ENCODE measurements at regions not wholly inside any gene's neighbourhood (a gene's known extent, or its start where the extent isn't known, plus 50 kb on each side); places are given as distances from the start of the nearest gene placed in this dataset.

DNA sequence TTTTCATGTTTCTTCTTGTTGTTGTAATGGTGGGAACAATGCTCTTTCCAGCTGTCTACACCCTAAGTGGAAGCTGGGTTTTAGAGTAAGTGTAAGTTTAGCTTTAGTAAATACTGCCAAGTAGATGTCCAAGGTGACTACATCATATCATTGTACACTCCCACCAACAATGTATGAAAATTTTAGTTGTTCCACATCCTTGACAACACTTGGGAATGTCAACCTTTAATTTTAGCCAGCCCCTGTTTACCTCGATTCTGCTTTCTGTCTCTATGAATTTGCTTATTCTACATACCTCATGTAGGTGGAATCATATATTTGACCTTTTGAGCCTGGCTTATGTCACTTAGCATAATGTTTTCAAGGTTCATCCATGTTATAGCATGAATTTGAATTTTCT lies 93.0 kb downstream of the MTPAP start:
- TF ChIP-seq, protein P1, sequence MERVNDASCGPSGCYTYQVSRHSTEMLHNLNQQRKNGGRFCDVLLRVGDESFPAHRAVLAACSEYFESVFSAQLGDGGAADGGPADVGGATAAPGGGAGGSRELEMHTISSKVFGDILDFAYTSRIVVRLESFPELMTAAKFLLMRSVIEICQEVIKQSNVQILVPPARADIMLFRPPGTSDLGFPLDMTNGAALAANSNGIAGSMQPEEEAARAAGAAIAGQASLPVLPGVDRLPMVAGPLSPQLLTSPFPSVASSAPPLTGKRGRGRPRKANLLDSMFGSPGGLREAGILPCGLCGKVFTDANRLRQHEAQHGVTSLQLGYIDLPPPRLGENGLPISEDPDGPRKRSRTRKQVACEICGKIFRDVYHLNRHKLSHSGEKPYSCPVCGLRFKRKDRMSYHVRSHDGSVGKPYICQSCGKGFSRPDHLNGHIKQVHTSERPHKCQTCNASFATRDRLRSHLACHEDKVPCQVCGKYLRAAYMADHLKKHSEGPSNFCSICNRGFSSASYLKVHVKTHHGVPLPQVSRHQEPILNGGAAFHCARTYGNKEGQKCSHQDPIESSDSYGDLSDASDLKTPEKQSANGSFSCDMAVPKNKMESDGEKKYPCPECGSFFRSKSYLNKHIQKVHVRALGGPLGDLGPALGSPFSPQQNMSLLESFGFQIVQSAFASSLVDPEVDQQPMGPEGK (CRISPR knock-in tag; IDR thresholded peaks at IDR 0.05; ENCODE audit: borderline replicate concordance), result no peak
- TF ChIP-seq RARB (CRISPR knock-in tag; IDR thresholded peaks at IDR 0.05), result no peak
- no peak for TF ChIP-seq ZC3H10 (CRISPR knock-in tag; IDR thresholded peaks at IDR 0.05)
- no peak for TF ChIP-seq CSDC2 (CRISPR knock-in tag; IDR thresholded peaks at IDR 0.05)
- TF ChIP-seq, protein P2, sequence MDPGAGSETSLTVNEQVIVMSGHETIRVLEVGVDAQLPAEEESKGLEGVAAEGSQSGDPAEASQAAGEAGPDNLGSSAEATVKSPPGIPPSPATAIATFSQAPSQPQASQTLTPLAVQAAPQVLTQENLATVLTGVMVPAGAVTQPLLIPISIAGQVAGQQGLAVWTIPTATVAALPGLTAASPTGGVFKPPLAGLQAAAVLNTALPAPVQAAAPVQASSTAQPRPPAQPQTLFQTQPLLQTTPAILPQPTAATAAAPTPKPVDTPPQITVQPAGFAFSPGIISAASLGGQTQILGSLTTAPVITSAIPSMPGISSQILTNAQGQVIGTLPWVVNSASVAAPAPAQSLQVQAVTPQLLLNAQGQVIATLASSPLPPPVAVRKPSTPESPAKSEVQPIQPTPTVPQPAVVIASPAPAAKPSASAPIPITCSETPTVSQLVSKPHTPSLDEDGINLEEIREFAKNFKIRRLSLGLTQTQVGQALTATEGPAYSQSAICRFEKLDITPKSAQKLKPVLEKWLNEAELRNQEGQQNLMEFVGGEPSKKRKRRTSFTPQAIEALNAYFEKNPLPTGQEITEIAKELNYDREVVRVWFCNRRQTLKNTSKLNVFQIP (CRISPR knock-in tag; IDR thresholded peaks at IDR 0.05; ENCODE audit: borderline replicate concordance, low read depth), result no peak
- TF ChIP-seq ZFP3 (CRISPR knock-in tag; IDR thresholded peaks at IDR 0.05), result no peak
- TF ChIP-seq ZNF70 (CRISPR knock-in tag; IDR thresholded peaks at IDR 0.05), result no peak
- TF ChIP-seq, protein P3, sequence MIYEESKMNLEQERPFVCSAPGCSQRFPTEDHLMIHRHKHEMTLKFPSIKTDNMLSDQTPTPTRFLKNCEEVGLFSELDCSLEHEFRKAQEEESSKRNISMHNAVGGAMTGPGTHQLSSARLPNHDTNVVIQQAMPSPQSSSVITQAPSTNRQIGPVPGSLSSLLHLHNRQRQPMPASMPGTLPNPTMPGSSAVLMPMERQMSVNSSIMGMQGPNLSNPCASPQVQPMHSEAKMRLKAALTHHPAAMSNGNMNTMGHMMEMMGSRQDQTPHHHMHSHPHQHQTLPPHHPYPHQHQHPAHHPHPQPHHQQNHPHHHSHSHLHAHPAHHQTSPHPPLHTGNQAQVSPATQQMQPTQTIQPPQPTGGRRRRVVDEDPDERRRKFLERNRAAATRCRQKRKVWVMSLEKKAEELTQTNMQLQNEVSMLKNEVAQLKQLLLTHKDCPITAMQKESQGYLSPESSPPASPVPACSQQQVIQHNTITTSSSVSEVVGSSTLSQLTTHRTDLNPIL (CRISPR knock-in tag; IDR thresholded peaks at IDR 0.05; ENCODE audit: low read depth), result no peak

Measured in SK-N-SH treated with all-trans-retinoic acid at 6 μM for 48 hours (cell line).